ENCODE measurements at regions not wholly inside any gene's neighbourhood (a gene's known extent, or its start where the extent isn't known, plus 50 kb on each side); places are given as distances from the start of the nearest gene placed in this dataset.

- H3K36me3 ChIP-seq (ENCODE audit: insufficient read depth, low read length) = no peaks in the 10 kb centered on the region; the same call in 1 of the 2 replicates
- H3K9me2 ChIP-seq (replicated peaks; ENCODE audit: low read depth, low read length) = no peaks in the 10 kb centered on the region
- no peak for TF ChIP-seq EZH2phosphoT487 (IDR thresholded peaks at IDR 0.05; ENCODE audit: borderline replicate concordance)
- TF ChIP-seq, protein P1, sequence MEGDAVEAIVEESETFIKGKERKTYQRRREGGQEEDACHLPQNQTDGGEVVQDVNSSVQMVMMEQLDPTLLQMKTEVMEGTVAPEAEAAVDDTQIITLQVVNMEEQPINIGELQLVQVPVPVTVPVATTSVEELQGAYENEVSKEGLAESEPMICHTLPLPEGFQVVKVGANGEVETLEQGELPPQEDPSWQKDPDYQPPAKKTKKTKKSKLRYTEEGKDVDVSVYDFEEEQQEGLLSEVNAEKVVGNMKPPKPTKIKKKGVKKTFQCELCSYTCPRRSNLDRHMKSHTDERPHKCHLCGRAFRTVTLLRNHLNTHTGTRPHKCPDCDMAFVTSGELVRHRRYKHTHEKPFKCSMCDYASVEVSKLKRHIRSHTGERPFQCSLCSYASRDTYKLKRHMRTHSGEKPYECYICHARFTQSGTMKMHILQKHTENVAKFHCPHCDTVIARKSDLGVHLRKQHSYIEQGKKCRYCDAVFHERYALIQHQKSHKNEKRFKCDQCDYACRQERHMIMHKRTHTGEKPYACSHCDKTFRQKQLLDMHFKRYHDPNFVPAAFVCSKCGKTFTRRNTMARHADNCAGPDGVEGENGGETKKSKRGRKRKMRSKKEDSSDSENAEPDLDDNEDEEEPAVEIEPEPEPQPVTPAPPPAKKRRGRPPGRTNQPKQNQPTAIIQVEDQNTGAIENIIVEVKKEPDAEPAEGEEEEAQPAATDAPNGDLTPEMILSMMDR (conservative IDR thresholded peaks at IDR 0.05; ENCODE audit: low read length) = no peak
- no peaks in the 10 kb centered on the region for H3K27me3 ChIP-seq (ENCODE audit: insufficient read depth, low read length, poor library complexity, severe bottlenecking)
- peaks cover 4% of the 10 kb centered on the region for H3K4me1 ChIP-seq (ENCODE audit: insufficient read depth, low read length, poor library complexity, severe bottlenecking)
- peaks cover 16% of the 10 kb centered on the region; the same call in 1 of the 2 replicates for H3K9me3 ChIP-seq (ENCODE audit: insufficient read depth, low read depth, low read length)
- no peak overlapping the region for H3K9ac ChIP-seq (ENCODE audit: low read depth, low read length, poor library complexity, severe bottlenecking)
- H3K4me3 ChIP-seq (ENCODE audit: low read length, poor library complexity, severe bottlenecking) = no peak overlapping the region
- H4K20me1 ChIP-seq (ENCODE audit: insufficient read depth, low read length, poor library complexity, severe bottlenecking) = no peaks in the 10 kb centered on the region
- H3K79me2 ChIP-seq (ENCODE audit: insufficient read depth, low read length) = no peaks in the 10 kb centered on the region
- H2AFZ ChIP-seq (ENCODE audit: low read length) = no peak overlapping the region
- peaks cover 6% of the 10 kb centered on the region; the same call in 1 of the 2 replicates for H3F3A ChIP-seq (ENCODE audit: low read depth)
- no peak overlapping the region for H3K4me2 ChIP-seq (ENCODE audit: low read depth, low read length, poor library complexity, severe bottlenecking)
Measured at GRCh38 chr9:106092083-106092482, 397.7 kb downstream of the TMEM38B start.

DNA sequence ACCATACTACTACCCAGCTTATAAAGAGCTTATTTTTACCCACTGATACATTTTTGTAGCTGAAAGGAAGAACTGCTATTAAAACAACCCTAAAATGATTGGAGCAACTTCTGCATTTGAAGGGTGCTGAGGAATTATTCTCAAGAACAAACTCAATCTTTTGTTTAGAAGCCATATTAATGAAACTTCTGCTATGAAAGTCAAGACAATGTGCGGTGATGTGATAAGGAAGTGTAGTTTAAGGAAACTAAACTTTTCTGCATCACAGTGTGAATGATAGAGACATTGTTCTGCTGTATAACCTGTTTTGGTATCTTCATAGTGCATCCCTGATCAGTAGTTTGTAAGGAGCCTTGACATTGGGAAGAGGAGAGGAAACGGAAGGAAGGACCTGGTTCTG is 408.5 kb downstream of the TMEM38B start:
- no peaks in the 10 kb centered on the region for H3K27me3 ChIP-seq (ENCODE audit: insufficient read depth, low read length, poor library complexity, severe bottlenecking)
- H3K79me2 ChIP-seq (ENCODE audit: insufficient read depth, low read length) = no peaks in the 10 kb centered on the region
- no peak overlapping the region for H3K4me2 ChIP-seq (ENCODE audit: low read depth, low read length, poor library complexity, severe bottlenecking)
- no peaks in the 10 kb centered on the region for H3F3A ChIP-seq (ENCODE audit: low read depth)
- H3K9ac ChIP-seq (ENCODE audit: low read depth, low read length, poor library complexity, severe bottlenecking) = no peak overlapping the region
- no peak overlapping the region for H3K4me3 ChIP-seq (ENCODE audit: low read length, poor library complexity, severe bottlenecking)
- no peaks in the 10 kb centered on the region for H3K36me3 ChIP-seq (ENCODE audit: insufficient read depth, low read length)
- H2AFZ ChIP-seq (ENCODE audit: low read length) = peak overlapping the region; percentile 32; the same call in 1 of the 2 replicates
- no peaks in the 10 kb centered on the region for H3K9me2 ChIP-seq (replicated peaks; ENCODE audit: low read depth, low read length)
- TF ChIP-seq, protein P1 (conservative IDR thresholded peaks at IDR 0.05; ENCODE audit: low read length) = no peak
- TF ChIP-seq EZH2phosphoT487 (IDR thresholded peaks at IDR 0.05; ENCODE audit: borderline replicate concordance) = no peak
- no peaks in the 10 kb centered on the region for H4K20me1 ChIP-seq (ENCODE audit: insufficient read depth, low read length, poor library complexity, severe bottlenecking)
- H3K9me3 ChIP-seq (ENCODE audit: insufficient read depth, low read depth, low read length) = no peaks in the 10 kb centered on the region
- peaks cover 7% of the 10 kb centered on the region for H3K4me1 ChIP-seq (ENCODE audit: insufficient read depth, low read length, poor library complexity, severe bottlenecking)

DNA sequence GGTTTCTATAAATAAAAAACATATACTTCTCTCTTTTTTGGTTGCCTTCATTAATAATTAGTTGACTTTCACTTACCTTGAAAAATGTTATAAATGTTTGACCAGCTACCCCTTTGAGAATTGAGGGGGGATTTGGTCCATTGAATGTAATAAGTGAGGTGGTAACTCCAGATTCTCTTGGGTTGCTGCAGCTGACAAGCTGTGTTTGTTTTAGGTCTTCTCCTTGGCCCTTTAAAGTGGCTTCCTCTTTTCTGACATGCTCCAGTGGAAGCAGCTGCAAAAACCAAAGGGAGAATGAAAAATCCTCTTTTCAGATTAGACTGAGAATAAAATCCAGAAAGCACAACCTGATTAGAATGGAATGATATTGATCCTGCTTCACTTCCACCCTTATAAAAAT is 410.5 kb downstream of the TMEM38B start:
- TF ChIP-seq, protein P1 (conservative IDR thresholded peaks at IDR 0.05; ENCODE audit: low read length) = no peak
- TF ChIP-seq EZH2phosphoT487 (IDR thresholded peaks at IDR 0.05; ENCODE audit: borderline replicate concordance) = no peak
- Histone ChIP-seq H3K4me3 (ENCODE audit: low read length, poor library complexity, severe bottlenecking) (no peak overlapping the region), H3K9me2 (replicated peaks; ENCODE audit: low read depth, low read length) (no peaks in the 10 kb centered on the region), H2AFZ (ENCODE audit: low read length) (no peak overlapping the region), H3F3A (ENCODE audit: low read depth) (no peaks in the 10 kb centered on the region), H3K36me3 (ENCODE audit: insufficient read depth, low read length) (no peaks in the 10 kb centered on the region), H4K20me1 (ENCODE audit: insufficient read depth, low read length, poor library complexity, severe bottlenecking) (no peaks in the 10 kb centered on the region), H3K4me1 (ENCODE audit: insufficient read depth, low read length, poor library complexity, severe bottlenecking) (peaks cover 8% of the 10 kb centered on the region), H3K9me3 (ENCODE audit: insufficient read depth, low read depth, low read length) (no peaks in the 10 kb centered on the region), H3K9ac (ENCODE audit: low read depth, low read length, poor library complexity, severe bottlenecking) (no peak overlapping the region), H3K79me2 (ENCODE audit: insufficient read depth, low read length) (no peaks in the 10 kb centered on the region), H3K27me3 (ENCODE audit: insufficient read depth, low read length, poor library complexity, severe bottlenecking) (no peaks in the 10 kb centered on the region), H3K4me2 (ENCODE audit: low read depth, low read length, poor library complexity, severe bottlenecking) (no peak overlapping the region)

Measured in Loucy (cell line).